GM12892 (cell line): ENCODE measurements at regions not wholly inside any gene's neighbourhood (a gene's known extent, or its start where the extent isn't known, plus 50 kb on each side); places are given as distances from the start of the nearest gene placed in this dataset.

Experiments used
- POLR2A ChIP-seq: IDR thresholded peaks from 2 replicates; pipeline ENCODE4 v1.6.1; 2011; ENCODE audit warnings: low read depth, low read length, control low read depth
- TAF1 ChIP-seq: IDR thresholded peaks from 2 replicates; pipeline ENCODE4 v1.6.1; 2011; ENCODE audit warnings: low read depth, mild to moderate bottlenecking, control low read depth, low read length, borderline replicate concordance

DNA sequence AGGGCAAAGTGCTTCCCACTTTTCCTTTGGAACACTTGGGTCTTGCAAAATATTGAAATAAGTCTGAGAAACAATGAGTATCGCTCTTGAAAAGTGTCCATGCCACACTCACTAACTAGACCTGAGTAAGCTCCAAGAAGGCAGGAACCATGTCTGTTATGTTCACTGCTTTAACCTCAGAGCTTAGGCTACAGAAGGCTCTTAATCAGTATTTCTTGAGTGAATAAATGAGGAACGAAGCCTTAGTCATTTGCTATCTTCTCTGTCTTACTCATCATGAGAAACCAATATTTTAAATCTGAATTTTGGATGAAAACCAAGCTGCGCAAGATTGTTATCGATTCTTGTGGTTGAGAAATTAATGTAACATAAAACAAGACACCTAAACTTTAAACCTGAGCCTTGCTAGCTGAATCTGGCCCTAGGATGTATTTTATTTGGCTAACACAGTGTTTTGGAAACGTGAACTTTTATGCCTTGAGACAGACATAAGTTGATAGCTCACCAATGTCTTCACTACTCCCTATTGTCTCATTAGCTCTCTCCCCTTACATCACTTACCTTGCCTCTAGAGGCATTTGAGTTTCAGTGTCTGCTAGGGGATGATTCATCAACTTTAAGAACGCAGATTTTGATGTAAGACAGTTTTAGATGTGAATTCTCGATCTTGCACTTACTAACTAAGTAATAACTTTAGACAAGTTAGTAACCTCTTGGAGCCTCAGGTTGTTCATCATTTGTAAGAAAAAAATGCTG lies 392.8 kb upstream of the MEIS1 start:
- TF ChIP-seq TAF1: no peak
- no peak for TF ChIP-seq POLR2A
